HG03460 (cell line): ENCODE measurements at regions not wholly inside any gene's neighbourhood (a gene's known extent, or its start where the extent isn't known, plus 50 kb on each side); places are given as distances from the start of the nearest gene placed in this dataset.

Source experiments
- ATAC-seq: cut with Tn5 transposase; IDR thresholded peaks from one replicate; pipeline ENCODE4 v1.9.1; 2021; ENCODE audit not compliant: unreplicated experiment

DNA sequence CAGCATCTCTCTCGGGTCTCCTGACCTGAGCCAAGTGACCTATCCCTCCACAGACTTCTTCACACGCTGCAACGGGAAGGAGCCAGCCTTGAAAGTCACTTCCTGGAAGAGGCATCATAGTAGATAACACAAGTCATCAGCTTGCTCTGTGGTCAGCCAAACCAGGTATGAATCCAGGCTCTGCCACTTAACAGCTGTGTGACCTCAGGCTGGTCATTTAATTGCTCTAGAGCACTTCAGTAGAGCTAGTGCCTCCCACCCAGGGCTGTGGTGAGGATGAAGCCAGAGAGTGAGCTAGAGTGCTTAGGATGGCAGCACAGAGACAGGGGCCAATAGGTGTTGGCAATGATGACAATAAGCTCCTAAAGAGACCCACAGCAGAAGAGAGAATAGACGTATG lies 247.7 kb upstream of the ZMIZ1 start:
- no peak for ATAC-seq

- no peak for ATAC-seq
These were observed 239.9 kb upstream of the ZMIZ1 start for GRCh38 chr10:78828647-78829539.

GRCh38 chr10:78829565-78829964 lies 239.2 kb upstream of the ZMIZ1 start:
- no peak for ATAC-seq

DNA sequence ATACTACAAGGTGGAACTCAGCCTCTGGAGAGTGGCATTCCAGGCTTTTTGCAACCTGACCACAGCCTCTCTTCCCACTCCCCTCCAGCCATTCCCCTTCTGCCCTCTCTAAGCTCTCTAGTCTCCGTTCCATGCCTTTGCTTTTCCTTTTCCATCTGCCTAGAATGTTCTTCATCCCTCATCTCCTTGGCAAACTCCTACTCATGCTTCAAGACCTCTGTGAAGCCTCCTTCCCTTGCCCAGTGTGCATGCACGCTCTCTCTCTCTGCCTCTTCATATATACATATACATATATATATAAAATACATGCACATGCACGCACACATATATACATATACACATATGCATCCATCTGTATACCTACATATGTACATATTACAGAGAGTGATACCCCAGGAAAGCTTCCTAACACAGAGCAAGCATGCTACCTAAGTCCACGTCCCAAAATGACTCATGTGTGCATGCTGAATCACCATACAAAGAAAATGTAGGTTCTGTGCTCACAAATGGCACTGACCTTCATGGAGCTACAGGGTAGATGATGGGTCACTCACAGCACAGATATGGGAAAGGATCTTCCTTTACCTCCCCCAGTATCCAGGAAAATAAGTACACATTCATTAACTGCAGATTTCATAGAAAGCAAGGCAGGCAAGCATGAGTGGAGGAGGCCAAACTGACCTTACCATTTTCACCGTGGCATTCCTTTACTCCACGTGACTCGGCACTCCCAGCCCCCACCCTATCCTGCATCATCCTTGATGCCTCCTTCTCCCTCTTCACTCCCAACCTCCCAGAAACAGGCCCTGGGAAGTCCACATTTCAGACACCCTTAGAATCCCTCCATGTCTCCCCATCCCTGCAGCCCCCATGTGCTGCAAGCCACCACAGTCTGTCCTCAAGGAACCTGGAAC lies 238.4 kb upstream of the ZMIZ1 start:
- ATAC-seq = no peak

DNA sequence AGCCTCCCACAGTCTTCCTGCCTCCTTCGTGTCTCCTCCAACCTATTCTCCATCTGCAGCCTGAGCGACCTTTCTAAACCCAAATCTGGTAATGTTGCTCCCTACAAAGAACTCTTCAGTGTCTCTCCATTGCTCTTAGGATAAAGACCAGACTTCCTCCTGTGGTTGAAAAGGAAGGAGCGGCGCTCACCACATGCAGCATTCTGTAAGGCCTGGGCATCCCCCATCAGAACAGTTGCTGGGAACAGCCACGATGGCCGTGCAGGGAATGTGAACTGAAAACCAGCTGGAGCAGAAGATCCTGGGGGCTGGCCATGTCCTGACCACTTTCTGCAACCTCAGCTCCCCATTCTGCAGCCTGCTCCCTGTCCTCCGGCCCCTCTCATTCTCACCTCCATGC lies 237.8 kb upstream of the ZMIZ1 start:
- no peak for ATAC-seq

DNA sequence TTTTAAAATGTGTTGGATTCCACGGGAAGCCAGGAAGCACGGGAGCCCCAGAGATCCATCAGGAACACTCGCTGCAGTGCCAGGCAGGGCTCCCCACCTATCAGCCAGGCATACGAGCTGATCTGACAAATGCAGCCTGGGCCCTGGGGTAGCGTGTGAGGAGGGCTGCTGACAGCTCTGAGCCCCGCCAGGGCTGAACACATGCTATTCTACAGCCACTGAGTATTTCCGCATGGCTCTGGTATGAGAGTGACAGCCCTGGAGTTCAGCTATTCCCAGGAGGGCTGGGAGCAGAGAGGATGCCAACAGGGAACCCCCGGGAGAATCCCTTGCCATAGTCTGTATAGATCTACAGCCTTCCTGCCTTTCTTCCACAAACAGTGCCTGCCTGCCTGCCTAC lies 237.3 kb upstream of the ZMIZ1 start:
- ATAC-seq = no peak

- ATAC-seq = no peak
These were observed 236.5 kb upstream of the ZMIZ1 start for GRCh38 chr10:78832281-78832680.

GRCh38 chr10:78838141-78838657 lies 230.6 kb upstream of the ZMIZ1 start:
- ATAC-seq = no peak

DNA sequence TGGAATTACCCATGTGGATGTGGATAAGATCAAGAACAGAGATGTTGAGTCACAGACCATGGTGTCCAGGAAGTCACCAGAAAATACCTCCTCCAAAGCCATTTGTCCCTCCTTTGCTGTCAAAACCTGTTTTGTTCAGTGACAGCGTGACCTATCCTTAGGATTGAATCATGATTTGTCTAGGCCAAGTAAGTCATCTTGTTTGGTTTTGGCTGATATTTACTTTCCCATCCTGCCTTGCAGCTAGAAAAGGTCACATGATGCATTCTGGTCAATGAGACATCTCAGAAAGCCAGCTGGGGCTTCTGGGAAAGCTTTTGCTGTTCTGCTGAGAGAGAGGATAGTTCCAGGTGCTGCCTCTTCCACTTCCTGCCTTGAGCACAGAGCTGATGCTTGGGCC lies 225.3 kb upstream of the ZMIZ1 start:
- ATAC-seq = no peak

- no peak for ATAC-seq
These were observed 223.7 kb upstream of the ZMIZ1 start for GRCh38 chr10:78844960-78845607.

DNA sequence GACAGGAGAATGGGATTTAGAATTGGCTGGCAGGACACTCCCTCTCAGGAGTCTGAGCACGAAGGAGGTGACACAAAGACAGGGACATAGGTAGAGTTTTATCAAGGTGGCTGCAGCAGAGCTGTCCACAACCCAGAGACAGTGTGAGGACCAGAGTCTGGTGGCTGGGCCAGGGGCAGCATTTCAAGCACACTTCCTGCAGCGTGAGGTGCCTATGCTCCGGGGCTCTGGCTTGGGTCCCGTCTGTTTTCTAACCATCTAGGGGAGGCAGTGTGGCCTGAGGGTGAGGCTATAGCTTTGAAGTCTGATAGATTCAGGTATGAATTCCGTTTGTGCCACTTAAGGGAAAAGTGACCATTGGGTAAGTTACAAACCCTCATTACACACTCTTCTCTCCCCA lies 222.7 kb upstream of the ZMIZ1 start:
- no peak for ATAC-seq

DNA sequence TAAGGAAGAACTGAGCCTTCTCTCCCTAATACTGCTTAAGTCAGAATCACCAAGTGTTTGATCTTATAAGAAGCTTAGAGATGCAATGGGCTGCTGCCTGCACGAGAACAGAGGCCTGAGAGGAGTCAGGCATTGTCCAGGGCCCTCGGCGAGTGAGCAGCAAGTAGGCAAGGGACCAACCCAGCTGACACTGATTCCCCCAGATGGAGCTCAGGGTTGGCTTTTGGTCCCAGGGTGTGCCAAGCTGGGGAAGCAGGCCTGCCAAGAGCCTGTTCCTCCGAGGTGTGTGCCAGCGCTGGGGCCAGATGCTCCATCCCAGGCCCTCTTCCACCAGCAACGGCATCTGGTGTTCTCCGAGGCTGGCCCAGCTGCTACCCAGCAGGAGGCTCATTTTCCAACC lies 222.0 kb upstream of the ZMIZ1 start:
- no peak for ATAC-seq

- no peak for ATAC-seq
These were observed 221.3 kb upstream of the ZMIZ1 start for GRCh38 chr10:78847485-78847884.

DNA sequence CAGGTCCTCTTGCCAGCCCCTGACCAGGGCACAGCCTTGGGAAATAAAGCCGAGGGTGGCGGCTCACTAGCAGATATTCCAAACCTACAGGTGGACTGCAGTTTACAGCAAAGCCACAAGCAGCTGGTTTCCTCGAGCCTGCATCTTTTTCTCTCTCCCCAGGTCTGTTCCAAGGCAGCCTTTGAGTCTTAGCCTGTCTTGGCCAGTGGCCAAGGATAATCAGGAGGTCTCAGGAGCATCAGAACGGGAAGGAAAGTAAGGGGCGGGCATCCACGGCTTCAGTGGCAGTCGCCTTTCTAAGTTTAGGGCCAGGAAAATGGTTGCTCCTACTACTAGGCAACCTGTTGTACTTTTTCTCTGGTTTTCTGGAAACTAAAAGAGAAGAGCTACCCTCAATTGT lies 219.7 kb upstream of the ZMIZ1 start:
- no peak for ATAC-seq

GRCh38 chr10:78849731-78850130 lies 219.0 kb upstream of the ZMIZ1 start:
- no peak for ATAC-seq

GRCh38 chr10:78850644-78851435 lies 217.9 kb upstream of the ZMIZ1 start:
- ATAC-seq = no peak

- ATAC-seq = no peak
These were observed 217.1 kb upstream of the ZMIZ1 start for GRCh38 chr10:78851647-78852046.

- ATAC-seq = no peak
These were observed 216.1 kb upstream of the ZMIZ1 start for GRCh38 chr10:78852466-78853240.

- no peak for ATAC-seq
These were observed 214.9 kb upstream of the ZMIZ1 start for GRCh38 chr10:78853864-78854263.

DNA sequence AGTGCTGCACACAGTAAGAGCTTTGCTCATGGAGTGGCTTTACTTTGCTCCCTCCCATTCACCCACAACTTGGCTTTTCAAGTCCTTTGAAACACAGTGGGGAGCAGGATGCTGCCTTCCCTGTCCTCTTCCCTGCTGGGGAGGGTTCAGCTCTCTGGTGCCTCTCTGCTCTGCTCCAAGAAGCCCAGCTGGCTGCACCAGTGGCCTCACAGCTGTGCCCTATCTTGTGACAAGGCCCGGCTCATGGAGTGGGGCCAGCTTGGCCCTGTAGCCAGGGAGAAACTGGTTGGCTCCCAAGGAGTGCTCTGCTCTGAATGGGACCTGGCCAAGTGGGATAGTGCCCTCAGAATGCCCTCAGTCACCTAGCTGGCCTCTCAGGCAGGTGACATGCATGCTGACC lies 212.3 kb upstream of the ZMIZ1 start:
- ATAC-seq = no peak
